HepG2 (cell line): ENCODE measurements at regions not wholly inside any gene's neighbourhood (a gene's known extent, or its start where the extent isn't known, plus 50 kb on each side); places are given as distances from the start of the nearest gene placed in this dataset.

Experiments
- ATAC-seq: fragments of 200-7000 bp; cut with Tn5 transposase; 3 replicates; pipeline ENCODE4 v1.9.1; 2020; ENCODE audit warnings: mild to moderate bottlenecking, moderate library complexity
- BruUV-seq: library from RNA; stranded (reverse); fragments of 400-500 nt; replicated peaks from 2 replicates; lab custom pipeline; 2021; lab: Mats Ljungman, UMichigan
- CTCF ChIA-PET: fragments of 300-600 bp; formaldehyde crosslinking; extraction: SDS; loops from one replicate; lab custom pipeline; 2021; ENCODE audit warnings: low total read pairs, inconsistent platforms, low intra/inter-chr PET ratio; lab: Yijun Ruan, JAX
- POLR2A ChIA-PET: fragments of 350-600 bp; sonication (Branson Sonifier 250); formaldehyde crosslinking; loops from one replicate; lab custom pipeline; 2020; ENCODE audit warnings: antibody characterized with exemption, inconsistent platforms; lab: Yijun Ruan, JAX
- DNase-seq: peaks from one replicate; pipeline ENCODE4 v3.0.0-alpha.2; 2015; ENCODE audit warnings: low spot score
- FAIRE-seq: peaks from 3 replicates; lab custom pipeline; 2011; peaks lifted over from hg19 to GRCh38; lab: Jason Lieb, UNC
- H2AFZ ChIP-seq: one replicate; pipeline ENCODE4 v1.6.1; 2011; ENCODE audit warnings: low read length, inconsistent platforms
- H3K27ac ChIP-seq: fragments of 300-600 bp; 3 replicates; pipeline ENCODE4 v1.8.0; 2011; ENCODE audit warnings: mixed run types, mild to moderate bottlenecking, mixed read lengths, low read length, inconsistent platforms; ENCODE audit not compliant: insufficient read depth; ENCODE audit errors: extremely low read length
- H3K27me3 ChIP-seq, 2 experiments: fragments of 200-600 bp in 1 of 2; 2 replicates in 1 of 2; 3 replicates in 1 of 2; pipeline versions ENCODE4 v1.6.0 to v1.8.0; 2011; ENCODE audit warnings: low read length in 2 of 2, mild to moderate bottlenecking in 2 of 2, moderate library complexity in 2 of 2, inconsistent platforms in 1 of 2; ENCODE audit not compliant: insufficient read depth in 2 of 2, control insufficient read depth in 1 of 2
- H3K36me3 ChIP-seq, 2 experiments: fragments of 200-600 bp in 1 of 2; replicated peaks in 1 of 2; 2 replicates in 1 of 2; 3 replicates in 1 of 2; pipeline versions ENCODE4 v1.5.1 to v1.8.0; 2011; ENCODE audit warnings: low read length in 2 of 2, inconsistent platforms in 1 of 2; ENCODE audit not compliant: insufficient read depth in 2 of 2, control insufficient read depth in 1 of 2
- H3K4me1 ChIP-seq: 2 replicates; pipeline ENCODE4 v1.5.1; 2012; ENCODE audit warnings: low read length, inconsistent platforms; ENCODE audit not compliant: insufficient read depth
- H3K4me2 ChIP-seq: 2 replicates; pipeline ENCODE4 v1.6.0; 2011; ENCODE audit warnings: low read depth, low read length, inconsistent platforms
- H3K4me3 ChIP-seq, 3 experiments: fragments of 200-600 bp in 1 of 3; sonication (generic), shearing (Covaris generic) in 1 of 3; replicated peaks in 1 of 3; 2 replicates each; pipeline ENCODE4 v1.5.1; 2011 to 2016; ENCODE audit warnings: low read length in 3 of 3, inconsistent platforms in 2 of 3, low read depth in 2 of 3, mild to moderate bottlenecking in 2 of 3, control low read depth in 1 of 3, mixed read lengths in 1 of 3; ENCODE audit not compliant: insufficient read depth in 1 of 3
- H3K79me2 ChIP-seq: one replicate; pipeline ENCODE4 v1.6.1; 2011; ENCODE audit warnings: low read length, inconsistent platforms; ENCODE audit not compliant: insufficient read depth
- H3K9ac ChIP-seq: 2 replicates; pipeline ENCODE4 v1.6.0; 2011; ENCODE audit warnings: mild to moderate bottlenecking, low read depth, low read length, inconsistent platforms; ENCODE audit not compliant: insufficient read depth
- H3K9me3 ChIP-seq: 2 replicates; pipeline ENCODE4 v1.5.1; 2012; ENCODE audit warnings: mild to moderate bottlenecking, low read length
- H4K20me1 ChIP-seq: 2 replicates; pipeline ENCODE4 v1.6.0; 2011; ENCODE audit warnings: inconsistent platforms, mild to moderate bottlenecking, low read length, moderate library complexity; ENCODE audit not compliant: insufficient read depth
- HOXA7 ChIP-seq: sonication (generic); formaldehyde crosslinking; IDR thresholded peaks from 2 replicates; pipeline ENCODE4 v1.8.1; 2022; ENCODE audit warnings: mild to moderate bottlenecking, missing genetic modification reagents, moderate library complexity
- KLF6 ChIP-seq: IDR thresholded peaks from 2 replicates; pipeline ENCODE4 v1.8.0; 2016; ENCODE audit warnings: missing biosample characterization, missing genetic modification reagents
- MAFK ChIP-seq, 2 experiments: IDR thresholded peaks in 1 of 2; conservative IDR thresholded peaks in 1 of 2; 2 replicates each; pipeline ENCODE4 v1.6.1; 2011; ENCODE audit warnings: improper control_type of control experiment in 2 of 2, low read length in 2 of 2
- ZBTB1 ChIP-seq: sonication (generic); formaldehyde crosslinking; IDR thresholded peaks from 2 replicates; pipeline ENCODE4 v1.4.0; 2020; ENCODE audit warnings: missing genetic modification reagents, borderline replicate concordance
- WGBS: methylation state at CpG from one replicate; pipeline ENCODE4 v1.1.6; 2017; ENCODE audit warnings: low lambda C conversion rate; 5-methylcytosine and 5-hydroxymethylcytosine counted together
- in situ Hi-C: cut with HindIII; loops from 2 replicates; pipeline ENCODE4 v1.10.0; 2017; ENCODE audit warnings: low pct_unique_long_range_greater_than_20kb; ENCODE audit not compliant: extremely low pct_ligation_motif_present
- intact Hi-C: fragments of 100-400 bp; cut with micrococcal nuclease; formaldehyde crosslinking; loops from one replicate; pipeline ENCODE4 v1.10.0; 2022; ENCODE audit not compliant: unreplicated experiment
- TF ChIP-seq, protein P1 (sequence below): sonication (generic); formaldehyde crosslinking; IDR thresholded peaks from 2 replicates; pipeline ENCODE4 v1.9.0; 2021; ENCODE audit warnings: missing genetic modification reagents, mild to moderate bottlenecking, borderline replicate concordance
- TF ChIP-seq, protein P2 (sequence below): sonication (generic); formaldehyde crosslinking; IDR thresholded peaks from 2 replicates; pipeline ENCODE4 v1.5.0; 2020; ENCODE audit warnings: mild to moderate bottlenecking, low read depth, missing genetic modification reagents, borderline replicate concordance
- TF ChIP-seq, protein P3 (sequence below): sonication (generic); formaldehyde crosslinking; IDR thresholded peaks from 2 replicates; pipeline ENCODE4 v1.4.0; 2020; ENCODE audit warnings: missing genetic modification reagents, mild to moderate bottlenecking, borderline replicate concordance
- TF ChIP-seq, protein P4 (sequence below): IDR thresholded peaks from 2 replicates; pipeline ENCODE4 v1.6.1; 2016; ENCODE audit warnings: missing compliant biosample characterization, missing genetic modification reagents, borderline replicate concordance
- TF ChIP-seq, protein P5 (sequence below), 2 experiments: sonication (generic) in 1 of 2; formaldehyde crosslinking in 1 of 2; IDR thresholded peaks; 2 replicates each; pipeline versions ENCODE4 v1.5.1 to v1.6.1; 2011 to 2020; ENCODE audit warnings: borderline replicate concordance in 1 of 2, low read depth in 1 of 2, low read length in 1 of 2, mild to moderate bottlenecking in 1 of 2, missing genetic modification reagents in 1 of 2, moderate library complexity in 1 of 2

DNA sequence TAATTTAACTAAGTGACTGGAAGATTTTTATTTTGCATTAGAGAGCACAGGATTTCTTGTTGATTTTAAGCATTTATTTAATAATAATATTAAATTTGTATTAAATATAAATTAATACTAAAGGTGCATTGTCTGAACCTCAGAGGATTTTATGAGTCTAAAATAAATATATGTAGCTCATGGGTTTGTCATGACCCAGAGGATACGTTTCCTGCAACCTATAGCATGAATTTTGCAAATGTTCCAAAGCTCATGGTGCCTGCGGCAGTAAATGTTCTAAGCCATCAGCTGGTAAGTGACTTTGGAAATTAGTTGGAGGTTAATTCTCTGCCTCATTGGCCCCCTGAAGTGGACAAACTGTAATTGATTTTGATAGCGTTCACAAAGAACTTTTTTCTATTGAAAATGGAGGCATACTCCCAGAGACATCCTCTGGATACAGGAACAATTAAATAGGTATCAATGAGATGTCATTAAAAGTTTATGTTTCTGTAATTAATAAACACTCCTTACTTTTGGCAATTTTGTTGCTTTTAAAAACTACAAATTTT is 397.4 kb downstream of the ANKRD7 start:
- no peak for ATAC-seq
- no peak overlapping the region for H3K4me2 ChIP-seq
- no peak for FAIRE-seq
- ChIA-PET POLR2A (no interaction called here), CTCF (no interaction called here)
- H3K9me3 ChIP-seq, result peaks cover 2% of the 10 kb centered on the region; the same call in 1 of the 2 replicates
- no peaks in the 10 kb centered on the region for H3K36me3 ChIP-seq
- H4K20me1 ChIP-seq, result no peaks in the 10 kb centered on the region
- in situ Hi-C loops, result no loop called here
- WGBS, result 0% methylated on average over 3 of the region's 3 CpGs
- H3K27me3 ChIP-seq, result no peaks in the 10 kb centered on the region
- TF ChIP-seq, protein P1, sequence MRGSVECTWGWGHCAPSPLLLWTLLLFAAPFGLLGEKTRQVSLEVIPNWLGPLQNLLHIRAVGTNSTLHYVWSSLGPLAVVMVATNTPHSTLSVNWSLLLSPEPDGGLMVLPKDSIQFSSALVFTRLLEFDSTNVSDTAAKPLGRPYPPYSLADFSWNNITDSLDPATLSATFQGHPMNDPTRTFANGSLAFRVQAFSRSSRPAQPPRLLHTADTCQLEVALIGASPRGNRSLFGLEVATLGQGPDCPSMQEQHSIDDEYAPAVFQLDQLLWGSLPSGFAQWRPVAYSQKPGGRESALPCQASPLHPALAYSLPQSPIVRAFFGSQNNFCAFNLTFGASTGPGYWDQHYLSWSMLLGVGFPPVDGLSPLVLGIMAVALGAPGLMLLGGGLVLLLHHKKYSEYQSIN (CRISPR knock-in tag), result no peak
- no peak for TF ChIP-seq KLF6 (CRISPR knock-in tag)
- TF ChIP-seq, protein P2, sequence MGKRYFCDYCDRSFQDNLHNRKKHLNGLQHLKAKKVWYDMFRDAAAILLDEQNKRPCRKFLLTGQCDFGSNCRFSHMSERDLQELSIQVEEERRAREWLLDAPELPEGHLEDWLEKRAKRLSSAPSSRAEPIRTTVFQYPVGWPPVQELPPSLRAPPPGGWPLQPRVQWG (CRISPR knock-in tag), result no peak
- TF ChIP-seq, protein P3, sequence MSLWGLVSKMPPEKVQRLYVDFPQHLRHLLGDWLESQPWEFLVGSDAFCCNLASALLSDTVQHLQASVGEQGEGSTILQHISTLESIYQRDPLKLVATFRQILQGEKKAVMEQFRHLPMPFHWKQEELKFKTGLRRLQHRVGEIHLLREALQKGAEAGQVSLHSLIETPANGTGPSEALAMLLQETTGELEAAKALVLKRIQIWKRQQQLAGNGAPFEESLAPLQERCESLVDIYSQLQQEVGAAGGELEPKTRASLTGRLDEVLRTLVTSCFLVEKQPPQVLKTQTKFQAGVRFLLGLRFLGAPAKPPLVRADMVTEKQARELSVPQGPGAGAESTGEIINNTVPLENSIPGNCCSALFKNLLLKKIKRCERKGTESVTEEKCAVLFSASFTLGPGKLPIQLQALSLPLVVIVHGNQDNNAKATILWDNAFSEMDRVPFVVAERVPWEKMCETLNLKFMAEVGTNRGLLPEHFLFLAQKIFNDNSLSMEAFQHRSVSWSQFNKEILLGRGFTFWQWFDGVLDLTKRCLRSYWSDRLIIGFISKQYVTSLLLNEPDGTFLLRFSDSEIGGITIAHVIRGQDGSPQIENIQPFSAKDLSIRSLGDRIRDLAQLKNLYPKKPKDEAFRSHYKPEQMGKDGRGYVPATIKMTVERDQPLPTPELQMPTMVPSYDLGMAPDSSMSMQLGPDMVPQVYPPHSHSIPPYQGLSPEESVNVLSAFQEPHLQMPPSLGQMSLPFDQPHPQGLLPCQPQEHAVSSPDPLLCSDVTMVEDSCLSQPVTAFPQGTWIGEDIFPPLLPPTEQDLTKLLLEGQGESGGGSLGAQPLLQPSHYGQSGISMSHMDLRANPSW (CRISPR knock-in tag), result no peak
- TF ChIP-seq, protein P4, sequence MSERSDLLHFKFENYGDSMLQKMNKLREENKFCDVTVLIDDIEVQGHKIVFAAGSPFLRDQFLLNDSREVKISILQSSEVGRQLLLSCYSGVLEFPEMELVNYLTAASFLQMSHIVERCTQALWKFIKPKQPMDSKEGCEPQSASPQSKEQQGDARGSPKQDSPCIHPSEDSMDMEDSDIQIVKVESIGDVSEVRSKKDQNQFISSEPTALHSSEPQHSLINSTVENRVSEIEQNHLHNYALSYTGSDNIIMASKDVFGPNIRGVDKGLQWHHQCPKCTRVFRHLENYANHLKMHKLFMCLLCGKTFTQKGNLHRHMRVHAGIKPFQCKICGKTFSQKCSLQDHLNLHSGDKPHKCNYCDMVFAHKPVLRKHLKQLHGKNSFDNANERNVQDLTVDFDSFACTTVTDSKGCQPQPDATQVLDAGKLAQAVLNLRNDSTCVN (CRISPR knock-in tag), result no peak
- no peak for TF ChIP-seq MAFK (conservative IDR thresholded peaks at IDR 0.05 in 1 of 2, IDR thresholded peaks at IDR 0.05 in 1 of 2; ENCODE audit: low read length in 2 of 2)
- no peak for TF ChIP-seq HOXA7 (CRISPR knock-in tag)
- TF ChIP-seq ZBTB1 (CRISPR knock-in tag), result no peak
- TF ChIP-seq, protein P5, sequence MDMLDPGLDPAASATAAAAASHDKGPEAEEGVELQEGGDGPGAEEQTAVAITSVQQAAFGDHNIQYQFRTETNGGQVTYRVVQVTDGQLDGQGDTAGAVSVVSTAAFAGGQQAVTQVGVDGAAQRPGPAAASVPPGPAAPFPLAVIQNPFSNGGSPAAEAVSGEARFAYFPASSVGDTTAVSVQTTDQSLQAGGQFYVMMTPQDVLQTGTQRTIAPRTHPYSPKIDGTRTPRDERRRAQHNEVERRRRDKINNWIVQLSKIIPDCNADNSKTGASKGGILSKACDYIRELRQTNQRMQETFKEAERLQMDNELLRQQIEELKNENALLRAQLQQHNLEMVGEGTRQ (IDR thresholded peaks at IDR 0.05; ENCODE audit: low read depth, low read length), result no peak
- TF ChIP-seq, protein P5 (CRISPR knock-in tag; IDR thresholded peaks at IDR 0.05; ENCODE audit: borderline replicate concordance), result no peak
- no peak overlapping the region for H3K9ac ChIP-seq
- no peaks in the 10 kb centered on the region for H3K4me1 ChIP-seq
- intact Hi-C loops, result no loop called here
- BruUV-seq, result no TSS peak
- no peaks in the 10 kb centered on the region for H3K79me2 ChIP-seq
- no peak overlapping the region for H3K27ac ChIP-seq
- no peak overlapping the region for H3K4me3 ChIP-seq
- no peak overlapping the region for H2AFZ ChIP-seq
- no peak for DNase-seq
